NCI-H748 (cell line): ENCODE measurements at regions not wholly inside any gene's neighbourhood (a gene's known extent, or its start where the extent isn't known, plus 50 kb on each side); places are given as distances from the start of the nearest gene placed in this dataset.
"Not testable (repeated sequence)": the region's sequence is repeated elsewhere in the genome, so short reads cannot be mapped to it uniquely, and the experiment has no call there.

Experiments
- DNase-seq: peaks from one replicate; lab custom pipeline; 2025; ENCODE audit not compliant: unreplicated experiment; lab: John Stamatoyannopoulos, UW

- DNase-seq = no peak
Measured at GRCh38 chr4:179164267-179164999, 1722.2 kb upstream of the AGA start.

- DNase-seq = no peak
Measured at GRCh38 chr4:179165000-179165738, 1722.9 kb upstream of the AGA start.

- DNase-seq = no peak
Measured at GRCh38 chr4:179165862-179166261, 1723.6 kb upstream of the AGA start.

- not testable (repeated sequence) for DNase-seq
Measured at GRCh38 chr4:179170308-179170707, 1728.1 kb upstream of the AGA start.

GRCh38 chr4:179182741-179183140 is 1740.5 kb upstream of the AGA start:
- DNase-seq = peak; percentile 44

- DNase-seq = no peak
Measured at GRCh38 chr4:179195887-179196286, 1753.7 kb upstream of the AGA start.

GRCh38 chr4:179196511-179196910 is 1754.3 kb upstream of the AGA start:
- no peak for DNase-seq

GRCh38 chr4:179200681-179201080 is 1758.4 kb upstream of the AGA start:
- DNase-seq = no peak

GRCh38 chr4:179225594-179225993 is 1783.4 kb upstream of the AGA start:
- DNase-seq = no peak

- DNase-seq = no peak
Measured at GRCh38 chr4:179248821-179249220, 1806.6 kb upstream of the AGA start.

- no peak for DNase-seq
Measured at GRCh38 chr4:179268791-179269190, 1826.6 kb upstream of the AGA start.

- DNase-seq = no peak
Measured at GRCh38 chr4:179272282-179272681, 1830.0 kb upstream of the AGA start.

- DNase-seq = no peak
Measured at GRCh38 chr4:179278647-179279046, 1836.4 kb upstream of the AGA start.

- peak; percentile 78 for DNase-seq
Measured at GRCh38 chr4:179285696-179286095, 1843.5 kb upstream of the AGA start.

GRCh38 chr4:179291657-179292056 is 1849.4 kb upstream of the AGA start:
- no peak for DNase-seq

- DNase-seq = peak; percentile 57
Measured at GRCh38 chr4:179292468-179292867, 1850.2 kb upstream of the AGA start.

GRCh38 chr4:179307297-179308136 is 1865.3 kb upstream of the AGA start:
- peak; percentile 6 for DNase-seq

- no peak for DNase-seq
Measured at GRCh38 chr4:179313823-179314222, 1871.6 kb upstream of the AGA start.

GRCh38 chr4:179325181-179325580 is 1882.9 kb upstream of the AGA start:
- no peak for DNase-seq

- no peak for DNase-seq
Measured at GRCh38 chr4:179328627-179329026, 1886.4 kb upstream of the AGA start.

GRCh38 chr4:179331362-179331761 is 1889.1 kb upstream of the AGA start:
- no peak for DNase-seq

GRCh38 chr4:179344861-179345260 is 1902.6 kb upstream of the AGA start:
- no peak for DNase-seq
